ENCODE measurements at regions not wholly inside any gene's neighbourhood (a gene's known extent, or its start where the extent isn't known, plus 50 kb on each side); places are given as distances from the start of the nearest gene placed in this dataset.

- no peak for DNase-seq
Observed at GRCh38 chr1:212526111-212526491, 82.5 kb upstream of the ATF3 start.

- no peak for DNase-seq
Observed at GRCh38 chr1:212528501-212528900, 80.1 kb upstream of the ATF3 start.

- DNase-seq, result no peak
Observed at GRCh38 chr1:212529211-212529741, 79.3 kb upstream of the ATF3 start.

GRCh38 chr1:212531267-212531666, 77.3 kb upstream of the ATF3 start:
- no peak for DNase-seq

DNA sequence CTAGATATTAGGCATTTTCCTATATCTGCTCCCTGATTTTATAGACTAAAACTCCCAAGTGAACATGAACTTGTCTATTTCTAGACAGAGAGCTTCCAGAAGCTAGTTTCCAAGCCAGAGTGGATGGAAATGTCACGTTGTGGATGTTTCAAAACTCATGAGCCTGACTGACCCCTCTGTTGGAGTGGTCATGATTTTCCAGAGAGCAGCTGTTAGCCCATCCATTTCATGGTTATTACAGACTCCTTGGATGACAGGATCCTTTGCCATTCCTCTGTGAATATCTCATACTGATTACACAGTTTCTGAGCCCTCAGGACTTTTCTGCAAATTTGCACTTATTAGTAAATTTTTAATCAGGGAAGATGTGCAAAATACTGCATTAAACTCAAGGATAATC, 76.8 kb upstream of the ATF3 start:
- no peak for DNase-seq

GRCh38 chr1:212532469-212533147, 76.0 kb upstream of the ATF3 start:
- DNase-seq, result no peak

- DNase-seq, result no peak
Observed at GRCh38 chr1:212533148-212533517, 75.4 kb upstream of the ATF3 start.

GRCh38 chr1:212536586-212536985, 72.0 kb upstream of the ATF3 start:
- no peak for DNase-seq

GRCh38 chr1:212537610-212538009, 71.0 kb upstream of the ATF3 start:
- no peak for DNase-seq

- DNase-seq, result no peak
Observed at GRCh38 chr1:212539737-212540430, 68.7 kb upstream of the ATF3 start.

GRCh38 chr1:212542761-212543187, 65.8 kb upstream of the ATF3 start:
- no peak for DNase-seq

- no peak for DNase-seq
Observed at GRCh38 chr1:212544110-212544509, 64.5 kb upstream of the ATF3 start.

DNA sequence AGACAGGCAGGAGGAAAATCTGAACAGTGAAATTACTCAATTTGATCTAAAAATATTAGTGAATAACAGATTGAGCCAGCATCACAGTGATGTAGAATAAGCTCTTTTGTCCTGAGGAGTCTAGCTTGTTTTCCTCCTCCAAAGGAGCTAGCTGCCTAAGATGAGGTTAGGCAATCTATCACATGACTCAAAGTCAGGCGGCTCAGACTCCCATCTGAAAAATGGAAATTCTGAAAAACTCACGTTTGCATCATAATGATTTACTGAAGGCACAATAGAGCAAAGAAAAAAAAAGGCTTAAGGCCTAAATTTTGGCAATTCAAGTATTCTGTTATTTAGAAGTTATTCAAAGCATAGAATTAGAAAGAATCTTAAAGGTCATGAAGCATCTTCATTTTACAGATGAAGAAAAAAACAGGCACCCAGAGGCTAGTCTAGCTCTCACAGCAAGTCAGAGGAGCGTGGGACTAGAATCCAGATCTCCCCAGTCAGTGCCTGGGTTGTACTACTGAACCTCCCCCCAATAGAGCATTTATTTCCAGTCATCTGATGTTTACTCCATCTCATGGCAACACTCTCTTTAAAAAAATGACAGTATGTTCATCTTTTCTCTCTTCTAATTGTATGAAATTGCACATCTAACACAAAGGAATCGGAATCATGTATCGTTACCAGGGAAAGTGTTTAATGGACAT, 62.5 kb upstream of the ATF3 start:
- no peak for DNase-seq

DNA sequence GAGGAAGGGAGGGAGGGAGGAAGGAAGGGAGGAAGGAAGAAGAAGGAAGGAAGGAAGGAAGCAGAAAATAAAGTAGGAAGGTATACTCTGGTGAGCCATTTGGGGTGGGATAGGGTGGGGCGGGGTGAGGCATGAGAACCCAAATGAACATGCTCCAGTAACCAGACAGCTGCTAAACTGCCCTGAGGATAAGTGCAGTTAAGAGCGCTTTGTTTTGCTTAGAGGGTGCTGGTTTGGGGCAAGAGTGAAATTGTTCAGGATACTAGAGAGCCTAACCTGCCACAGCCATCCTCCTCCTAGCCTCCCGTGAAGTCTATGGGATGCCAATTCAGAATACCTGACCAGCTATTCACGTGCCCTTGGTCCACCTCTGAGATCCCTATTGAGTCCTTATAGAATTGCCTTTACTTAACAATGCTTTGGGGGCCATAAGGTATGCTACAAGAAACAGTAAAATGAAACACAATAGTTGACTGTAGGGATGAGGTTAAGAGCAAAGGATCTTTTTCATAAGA, 59.0 kb upstream of the ATF3 start:
- no peak for DNase-seq

GRCh38 chr1:212551929-212552328, 56.6 kb upstream of the ATF3 start:
- no peak for DNase-seq

DNA sequence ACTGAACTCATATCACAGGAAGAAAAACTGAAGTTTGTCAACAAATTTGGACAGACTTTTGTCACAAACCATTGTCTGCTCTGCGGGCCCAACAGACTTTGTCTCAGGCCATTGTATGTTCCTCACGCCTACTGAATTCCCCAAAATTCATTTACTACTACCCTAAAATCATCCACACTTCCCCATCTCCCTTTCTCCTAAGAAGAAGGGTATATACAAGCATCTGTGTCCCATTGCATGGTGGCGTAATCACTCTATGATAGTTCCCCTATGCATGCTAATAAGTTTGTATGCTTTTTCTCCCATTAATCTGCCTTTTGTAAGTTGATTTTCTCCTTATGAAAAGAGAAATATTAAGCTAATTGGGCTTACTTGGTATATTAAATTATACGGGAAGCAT, 54.9 kb upstream of the ATF3 start:
- DNase-seq, result no peak

DNA sequence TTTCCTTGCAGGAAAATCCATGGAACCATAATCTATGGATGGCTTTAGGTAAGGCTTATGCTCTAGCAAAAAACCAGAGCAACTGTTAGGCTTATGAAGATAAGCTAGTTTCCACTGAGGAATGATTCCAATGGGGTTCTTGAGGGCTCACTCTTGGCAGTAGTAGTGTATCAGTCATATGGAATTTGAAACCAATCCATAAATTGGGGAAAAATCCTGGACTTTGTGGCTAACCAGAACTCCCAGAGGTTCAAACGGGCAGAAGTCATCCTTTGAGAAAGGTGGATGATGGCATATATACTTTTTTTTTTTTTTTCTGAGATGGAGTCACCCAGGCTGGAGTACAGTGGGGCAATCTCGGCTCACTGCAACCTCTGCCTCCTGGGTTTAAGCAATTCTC, 54.2 kb upstream of the ATF3 start:
- no peak for DNase-seq

DNA sequence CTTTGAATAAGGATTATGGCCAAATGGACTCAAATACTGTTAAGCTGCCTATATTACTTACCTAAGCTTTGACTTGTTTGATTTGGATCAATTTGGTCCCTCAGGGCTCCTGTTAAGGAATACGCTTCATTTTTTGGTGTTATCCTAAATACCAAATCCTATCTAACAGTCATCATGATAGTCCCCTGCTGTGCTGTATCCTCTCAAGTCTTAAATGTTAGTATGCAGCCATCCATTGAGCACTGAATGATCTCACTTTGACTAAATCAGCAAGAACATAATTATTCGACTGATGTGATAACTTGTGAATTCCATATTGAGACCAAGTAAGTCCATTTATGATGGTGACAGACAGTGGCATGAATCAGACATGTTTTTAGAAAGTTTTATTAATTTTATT, 53.1 kb upstream of the ATF3 start:
- no peak for DNase-seq

DNA sequence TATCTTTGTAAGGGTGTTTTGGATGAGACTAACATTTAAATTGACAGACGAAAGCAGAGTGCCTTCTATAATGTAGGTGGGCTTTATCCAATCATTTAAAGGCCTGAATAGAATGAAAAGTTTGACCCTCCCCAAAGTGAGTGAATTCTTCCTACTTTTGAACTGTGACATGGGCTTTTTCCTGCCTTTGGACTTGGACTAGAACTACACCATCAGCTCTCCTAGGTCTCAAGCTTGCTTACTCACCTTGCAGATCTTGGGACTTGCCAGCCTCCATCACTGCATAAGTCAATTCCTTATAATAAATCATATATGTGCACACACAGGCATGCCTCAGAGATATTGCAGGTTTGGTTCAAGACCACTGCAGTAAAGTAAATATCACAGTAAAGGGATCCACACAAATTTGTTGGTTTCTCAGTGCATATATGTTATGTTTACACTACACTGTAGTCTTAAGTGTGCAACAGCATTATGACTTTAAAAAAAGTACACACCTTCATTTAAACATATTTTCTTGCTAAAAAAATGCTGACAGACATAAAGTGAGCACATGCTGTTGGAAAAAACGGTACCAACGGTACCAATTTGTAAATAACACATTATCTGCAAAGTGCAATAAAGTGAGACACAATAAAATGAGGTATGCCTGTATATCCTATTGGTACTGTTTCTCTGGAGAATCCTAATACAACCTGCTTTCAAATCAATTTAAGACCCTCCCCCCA, 51.6 kb upstream of the ATF3 start:
- no peak for DNase-seq

DNA sequence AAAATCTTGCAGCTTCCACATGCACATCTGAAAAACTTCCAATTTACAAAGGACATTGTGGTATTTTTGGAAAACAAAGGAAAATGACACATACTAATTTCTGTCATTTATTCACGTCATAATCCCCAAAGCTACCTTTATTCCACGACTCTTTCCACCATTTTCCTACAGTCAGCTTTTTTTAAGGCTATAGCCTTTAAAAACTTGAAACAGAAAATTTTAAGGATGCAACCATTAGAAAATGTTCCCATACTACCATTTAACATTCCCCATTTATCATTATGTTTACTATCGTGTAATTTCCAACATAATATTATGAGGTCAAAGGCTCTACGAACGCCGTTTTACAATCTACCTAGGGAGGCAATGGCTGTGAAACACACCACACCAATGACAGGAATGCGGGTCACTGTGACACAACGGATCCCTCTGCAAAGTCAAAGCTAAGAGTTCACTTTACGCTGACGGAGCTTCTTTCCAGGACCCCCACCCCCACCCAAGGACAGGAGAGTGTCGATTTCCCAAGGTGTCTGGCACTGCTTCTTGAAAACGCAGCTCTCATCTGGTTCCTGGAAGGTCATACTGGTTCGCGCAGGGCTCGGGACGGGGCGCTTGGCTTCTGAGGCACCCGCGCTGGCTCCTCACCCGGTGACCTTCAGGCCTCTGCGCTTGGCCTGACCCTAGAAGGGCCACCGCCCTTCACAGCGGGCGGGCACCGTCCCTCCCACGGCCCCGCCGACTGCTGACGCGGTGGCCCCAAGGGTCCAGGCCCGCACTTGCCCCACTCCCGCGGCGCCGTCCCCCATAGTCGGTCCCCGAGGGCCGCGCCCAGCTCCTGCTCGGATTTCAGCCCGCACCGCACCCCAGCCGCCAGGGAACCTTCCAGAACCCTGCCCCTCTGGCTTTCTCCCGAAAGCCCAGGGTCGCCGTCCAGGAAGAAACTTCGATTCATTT, 50.5 kb upstream of the ATF3 start:
- DNase-seq, result peak; percentile 1
